ENCODE measurements at regions not wholly inside any gene's neighbourhood (a gene's known extent, or its start where the extent isn't known, plus 50 kb on each side); places are given as distances from the start of the nearest gene placed in this dataset.
"Not testable (repeated sequence)": the region's sequence is repeated elsewhere in the genome, so short reads cannot be mapped to it uniquely, and the experiment has no call there.

DNA sequence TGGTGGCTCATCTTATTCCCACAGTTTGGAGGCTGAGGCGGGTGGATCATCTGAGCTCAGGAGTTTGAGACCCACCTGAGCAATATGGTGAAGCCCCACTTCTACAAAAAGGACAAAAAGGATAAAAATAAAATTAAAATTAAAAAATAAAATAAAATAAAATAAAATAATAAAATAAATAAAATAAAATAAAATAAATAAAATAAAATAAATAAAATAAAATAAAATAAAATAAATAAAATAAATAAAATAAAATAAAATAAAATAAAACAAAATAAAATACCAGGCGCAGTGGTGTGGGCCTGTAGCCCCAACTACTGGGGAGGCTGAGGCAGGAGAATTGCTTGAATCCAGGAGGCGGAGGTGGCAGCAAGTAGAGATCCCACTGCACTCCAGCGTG lies 1307.3 kb downstream of the PCDH9 start:
- TF ChIP-seq, protein P1, sequence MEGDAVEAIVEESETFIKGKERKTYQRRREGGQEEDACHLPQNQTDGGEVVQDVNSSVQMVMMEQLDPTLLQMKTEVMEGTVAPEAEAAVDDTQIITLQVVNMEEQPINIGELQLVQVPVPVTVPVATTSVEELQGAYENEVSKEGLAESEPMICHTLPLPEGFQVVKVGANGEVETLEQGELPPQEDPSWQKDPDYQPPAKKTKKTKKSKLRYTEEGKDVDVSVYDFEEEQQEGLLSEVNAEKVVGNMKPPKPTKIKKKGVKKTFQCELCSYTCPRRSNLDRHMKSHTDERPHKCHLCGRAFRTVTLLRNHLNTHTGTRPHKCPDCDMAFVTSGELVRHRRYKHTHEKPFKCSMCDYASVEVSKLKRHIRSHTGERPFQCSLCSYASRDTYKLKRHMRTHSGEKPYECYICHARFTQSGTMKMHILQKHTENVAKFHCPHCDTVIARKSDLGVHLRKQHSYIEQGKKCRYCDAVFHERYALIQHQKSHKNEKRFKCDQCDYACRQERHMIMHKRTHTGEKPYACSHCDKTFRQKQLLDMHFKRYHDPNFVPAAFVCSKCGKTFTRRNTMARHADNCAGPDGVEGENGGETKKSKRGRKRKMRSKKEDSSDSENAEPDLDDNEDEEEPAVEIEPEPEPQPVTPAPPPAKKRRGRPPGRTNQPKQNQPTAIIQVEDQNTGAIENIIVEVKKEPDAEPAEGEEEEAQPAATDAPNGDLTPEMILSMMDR (IDR thresholded peaks at IDR 0.05; ENCODE audit: poor library complexity), result not testable (repeated sequence)
- not testable (repeated sequence) for TF ChIP-seq EZH2 (IDR thresholded peaks at IDR 0.05; ENCODE audit: borderline replicate concordance)

Data from hepatocyte (in vitro differentiated cells).